Breast epithelium (tissue), 3 donors: ENCODE measurements at regions not wholly inside any gene's neighbourhood (a gene's known extent, or its start where the extent isn't known, plus 50 kb on each side); places are given as distances from the start of the nearest gene placed in this dataset.

Source experiments
- CTCF ChIP-seq, 3 donors: fragments of 450-650 bp; IDR thresholded peaks; one replicate each; pipeline ENCODE4 v1.5.1; 2016 to 2017; ENCODE audit warnings: antibody characterized with exemption in 3 of 3, mild to moderate bottlenecking in 3 of 3, moderate library complexity in 3 of 3
- POLR2A ChIP-seq: fragments of 450-650 bp; IDR thresholded peaks from one replicate; pipeline ENCODE4 v1.6.1; 2016; ENCODE audit warnings: antibody characterized with exemption, mild to moderate bottlenecking, moderate library complexity
- POLR2AphosphoS5 ChIP-seq, 3 donors: sonication (generic); formaldehyde crosslinking; IDR thresholded peaks; one replicate each; pipeline ENCODE4 v1.6.1; 2017; ENCODE audit warnings: antibody characterized with exemption in 3 of 3

GRCh38 chr6:26260110-26260637, 104.8 kb upstream of the BTN3A2 start:
- TF ChIP-seq CTCF (IDR thresholded peaks at IDR 0.05) = no peak
- no peak for TF ChIP-seq POLR2AphosphoS5 (IDR thresholded peaks at IDR 0.05)
- TF ChIP-seq POLR2A = no peak
